Endothelial cell of umbilical vein (primary cell): ENCODE measurements at regions not wholly inside any gene's neighbourhood (a gene's known extent, or its start where the extent isn't known, plus 50 kb on each side); places are given as distances from the start of the nearest gene placed in this dataset.

ENCODE experiments used
- BruUV-seq: library from RNA; stranded (reverse); fragments of 400-500 nt; replicated peaks from 2 replicates; lab custom pipeline; 2021; lab: Mats Ljungman, UMichigan
- CTCF ChIA-PET: fragments of 300-600, 350-600 bp; sonication (Branson Sonifier 250); formaldehyde crosslinking; loops from one replicate; lab custom pipeline; 2021; ENCODE audit warnings: antibody characterized with exemption, inconsistent platforms; lab: Charles Lee
- POLR2A ChIA-PET: fragments of 300-600, 350-600 bp; sonication (Branson Sonifier 250); formaldehyde crosslinking; loops from one replicate; lab custom pipeline; 2021; ENCODE audit warnings: antibody characterized with exemption, inconsistent platforms; lab: Charles Lee
- DNase-seq: peaks from one replicate; pipeline ENCODE4 v3.0.0-alpha.2; 2011; ENCODE audit warnings: low read depth, low spot score
- FAIRE-seq: peaks from 2 replicates; lab custom pipeline; 2011; peaks lifted over from hg19 to GRCh38; lab: Jason Lieb, UNC
- H2AFZ ChIP-seq: 2 replicates; pipeline ENCODE4 v1.6.0; 2012; ENCODE audit warnings: low read depth, low read length, control low read depth, inconsistent platforms
- H3K27ac ChIP-seq: 2 replicates; pipeline ENCODE4 v1.5.1; 2011; ENCODE audit warnings: low read depth, mild to moderate bottlenecking, control low read depth, low read length, moderate library complexity; ENCODE audit not compliant: insufficient read depth
- H3K27me3 ChIP-seq, 2 experiments: 2 replicates each; pipeline versions ENCODE4 v1.6.0 to v1.6.1; 2011; ENCODE audit warnings: low read length in 2 of 2, mixed read lengths in 1 of 2; ENCODE audit not compliant: control insufficient read depth in 2 of 2, insufficient read depth in 2 of 2
- H3K36me3 ChIP-seq, 2 experiments: 2 replicates in 1 of 2; 3 replicates in 1 of 2; pipeline ENCODE4 v1.5.1; 2011; ENCODE audit warnings: low read length in 2 of 2, mild to moderate bottlenecking in 1 of 2, moderate library complexity in 1 of 2; ENCODE audit not compliant: control insufficient read depth in 2 of 2, insufficient read depth in 2 of 2; ENCODE audit errors: extremely low read depth in 1 of 2
- H3K4me1 ChIP-seq: 3 replicates; pipeline ENCODE4 v1.5.1; 2011; ENCODE audit warnings: mild to moderate bottlenecking, low read length; ENCODE audit not compliant: control insufficient read depth, insufficient read depth; ENCODE audit errors: extremely low read depth
- H3K4me2 ChIP-seq: 2 replicates; pipeline ENCODE4 v1.6.1; 2011; ENCODE audit warnings: low read length, control low read depth, mixed read lengths; ENCODE audit not compliant: insufficient read depth
- H3K4me3 ChIP-seq, 3 experiments: fragments of 200-600 bp in 1 of 3; sonication (generic), shearing (Covaris generic) in 1 of 3; replicated peaks in 1 of 3; 2 replicates each; pipeline ENCODE4 v1.5.1; 2011 to 2016; ENCODE audit warnings: control low read depth in 3 of 3, low read length in 3 of 3, mild to moderate bottlenecking in 2 of 3, inconsistent platforms in 1 of 3, low read depth in 1 of 3, moderate library complexity in 1 of 3; ENCODE audit not compliant: insufficient read depth in 1 of 3
- H3K79me2 ChIP-seq: 2 replicates; pipeline ENCODE4 v1.6.0; 2012; ENCODE audit warnings: low read length, inconsistent platforms; ENCODE audit not compliant: control insufficient read depth, insufficient read depth
- H3K9ac ChIP-seq: replicated peaks from 2 replicates; pipeline ENCODE3; 2011; ENCODE audit warnings: low read length, control low read depth; ENCODE audit not compliant: insufficient read depth; ENCODE audit errors: extremely low read depth
- H3K9me1 ChIP-seq: replicated peaks from 3 replicates; pipeline ENCODE4 v1.6.0; 2011; ENCODE audit warnings: mild to moderate bottlenecking, low read length; ENCODE audit not compliant: control insufficient read depth, insufficient read depth; ENCODE audit errors: extremely low read depth
- H3K9me3 ChIP-seq: replicated peaks from 2 replicates; pipeline ENCODE4 v1.5.1; 2012; ENCODE audit warnings: low read length, inconsistent platforms; ENCODE audit not compliant: control insufficient read depth, insufficient read depth
- H4K20me1 ChIP-seq: replicated peaks from 2 replicates; pipeline ENCODE3; 2011; ENCODE audit warnings: mild to moderate bottlenecking, low read length; ENCODE audit not compliant: control insufficient read depth, insufficient read depth; ENCODE audit errors: extremely low read depth
- EZH2 ChIP-seq: IDR thresholded peaks from 2 replicates; pipeline ENCODE4 v1.6.1; 2012; ENCODE audit warnings: borderline replicate concordance, low read depth, mild to moderate bottlenecking, moderate library complexity, low read length, inconsistent platforms; ENCODE audit not compliant: severe bottlenecking
- FOS ChIP-seq: IDR thresholded peaks from 2 replicates; pipeline ENCODE4 v1.6.1; 2011; ENCODE audit warnings: mild to moderate bottlenecking, low read length, moderate library complexity, borderline replicate concordance; ENCODE audit not compliant: insufficient read depth
- GATA2 ChIP-seq: IDR thresholded peaks from 2 replicates; pipeline ENCODE4 v1.7.0; 2011; ENCODE audit warnings: low read depth, mild to moderate bottlenecking, moderate library complexity, mixed read lengths, low read length; ENCODE audit not compliant: insufficient read length, insufficient read depth
- JUN ChIP-seq: IDR thresholded peaks from 2 replicates; pipeline ENCODE4 v1.6.1; 2011; ENCODE audit warnings: borderline replicate concordance, low read depth; ENCODE audit not compliant: insufficient read length, insufficient read depth
- MYC ChIP-seq: IDR thresholded peaks from one replicate; pipeline ENCODE4 v1.6.1; 2011; ENCODE audit warnings: mild to moderate bottlenecking, low read depth, low read length
- POLR2A ChIP-seq: IDR thresholded peaks from 2 replicates; pipeline ENCODE4 v1.6.1; 2012; ENCODE audit warnings: low read depth, mild to moderate bottlenecking, control low read depth, low read length
- POLR2AphosphoS5 ChIP-seq: IDR thresholded peaks from 2 replicates; pipeline ENCODE4 v1.6.1; 2012; ENCODE audit warnings: low read depth, mild to moderate bottlenecking, control low read depth, low read length, moderate library complexity; ENCODE audit not compliant: insufficient read depth
- dilution Hi-C: fragments of 300-500 bp; cut with MboI; formaldehyde crosslinking; loops from one replicate; pipeline ENCODE4 v1.15.0; 2019; ENCODE audit warnings: low sequenced_read_pairs; ENCODE audit not compliant: extremely low pct_ligation_motif_present
- intact Hi-C: fragments of 100-400 bp; cut with micrococcal nuclease; formaldehyde crosslinking; loops from one replicate; pipeline ENCODE4 v1.10.0; 2022
- TF ChIP-seq, protein P1 (sequence below): IDR thresholded peaks from 2 replicates; pipeline ENCODE4 v1.6.1; 2011; ENCODE audit not compliant: insufficient read depth, insufficient read length
- TF ChIP-seq, protein P2 (sequence below), 2 donors: IDR thresholded peaks; 1 replicate in 1 of 2; 2 replicates in 1 of 2; pipeline ENCODE4 v1.5.1; 2011; ENCODE audit warnings: low read length in 2 of 2, mild to moderate bottlenecking in 2 of 2, moderate library complexity in 2 of 2, control low read depth in 1 of 2, inconsistent platforms in 1 of 2, low read depth in 1 of 2; ENCODE audit not compliant: insufficient read depth in 1 of 2; ENCODE audit errors: extremely low read depth in 1 of 2

DNA sequence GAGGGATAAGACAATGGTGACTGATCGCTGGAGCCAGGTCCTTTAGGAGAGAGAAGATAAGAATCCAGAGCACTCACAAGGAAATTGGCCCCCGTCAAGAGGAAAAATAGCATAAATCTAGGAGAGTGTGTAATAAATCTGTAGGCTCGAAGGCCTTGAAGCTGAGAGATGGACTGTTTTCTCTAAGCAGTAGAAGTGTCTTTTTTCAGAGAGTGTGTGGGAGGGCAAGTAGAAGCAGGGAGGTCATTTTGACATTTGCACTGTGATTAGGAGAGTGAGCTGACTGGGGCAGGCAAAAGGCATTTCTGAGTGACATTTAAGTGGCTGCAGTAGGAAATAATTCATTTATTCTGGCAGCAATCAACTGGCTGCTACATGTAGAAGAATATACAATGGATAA is 78.0 kb upstream of the DDHD1 start:
- H3K4me1 ChIP-seq = no peaks in the 10 kb centered on the region
- H3K9ac ChIP-seq = no peak overlapping the region
- intact Hi-C loops = no loop called here
- TF ChIP-seq POLR2AphosphoS5 (no peak), EZH2 (no peak), JUN (no peak), POLR2A (no peak), FOS (no peak), MYC (no peak), GATA2 (no peak)
- TF ChIP-seq, protein P1, sequence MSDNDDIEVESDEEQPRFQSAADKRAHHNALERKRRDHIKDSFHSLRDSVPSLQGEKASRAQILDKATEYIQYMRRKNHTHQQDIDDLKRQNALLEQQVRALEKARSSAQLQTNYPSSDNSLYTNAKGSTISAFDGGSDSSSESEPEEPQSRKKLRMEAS = no peak
- TF ChIP-seq, protein P2, sequence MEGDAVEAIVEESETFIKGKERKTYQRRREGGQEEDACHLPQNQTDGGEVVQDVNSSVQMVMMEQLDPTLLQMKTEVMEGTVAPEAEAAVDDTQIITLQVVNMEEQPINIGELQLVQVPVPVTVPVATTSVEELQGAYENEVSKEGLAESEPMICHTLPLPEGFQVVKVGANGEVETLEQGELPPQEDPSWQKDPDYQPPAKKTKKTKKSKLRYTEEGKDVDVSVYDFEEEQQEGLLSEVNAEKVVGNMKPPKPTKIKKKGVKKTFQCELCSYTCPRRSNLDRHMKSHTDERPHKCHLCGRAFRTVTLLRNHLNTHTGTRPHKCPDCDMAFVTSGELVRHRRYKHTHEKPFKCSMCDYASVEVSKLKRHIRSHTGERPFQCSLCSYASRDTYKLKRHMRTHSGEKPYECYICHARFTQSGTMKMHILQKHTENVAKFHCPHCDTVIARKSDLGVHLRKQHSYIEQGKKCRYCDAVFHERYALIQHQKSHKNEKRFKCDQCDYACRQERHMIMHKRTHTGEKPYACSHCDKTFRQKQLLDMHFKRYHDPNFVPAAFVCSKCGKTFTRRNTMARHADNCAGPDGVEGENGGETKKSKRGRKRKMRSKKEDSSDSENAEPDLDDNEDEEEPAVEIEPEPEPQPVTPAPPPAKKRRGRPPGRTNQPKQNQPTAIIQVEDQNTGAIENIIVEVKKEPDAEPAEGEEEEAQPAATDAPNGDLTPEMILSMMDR (IDR thresholded peaks at IDR 0.05; ENCODE audit: extremely low read depth in 1 of 2, insufficient read depth in 1 of 2, low read depth in 1 of 2, low read length in 2 of 2) = no peak
- no peak overlapping the region for H3K4me3 ChIP-seq
- H4K20me1 ChIP-seq = no peaks in the 10 kb centered on the region
- ChIA-PET CTCF (interaction anchor here (0.9 to 1.5 kb wide), 3 partner anchors 12 to 65 kb away, joined by 3 read pairs; no protein-coding TSS in a partner anchor), POLR2A (no interaction called here)
- no peak for DNase-seq
- H3K27me3 ChIP-seq = no peaks in the 10 kb centered on the region
- no peaks in the 10 kb centered on the region for H3K9me1 ChIP-seq
- BruUV-seq = no TSS peak
- H3K9me3 ChIP-seq = no peaks in the 10 kb centered on the region
- dilution Hi-C loops = no loop called here
- H3K36me3 ChIP-seq = no peaks in the 10 kb centered on the region
- no peaks in the 10 kb centered on the region for H3K79me2 ChIP-seq
- no peak overlapping the region for H3K4me2 ChIP-seq
- FAIRE-seq = no peak
- H3K27ac ChIP-seq = no peak overlapping the region
- H2AFZ ChIP-seq = no peak overlapping the region
